Glutamatergic neuron (in vitro differentiated cells): ENCODE measurements at regions not wholly inside any gene's neighbourhood (a gene's known extent, or its start where the extent isn't known, plus 50 kb on each side); places are given as distances from the start of the nearest gene placed in this dataset.
"Not testable (repeated sequence)": the region's sequence is repeated elsewhere in the genome, so short reads cannot be mapped to it uniquely, and the experiment has no call there.

ENCODE experiments used
- DNase-seq: peaks from one replicate; pipeline ENCODE4 v3.0.0; 2022
- H3K27ac Mint-ChIP-seq: one replicate; pipeline ENCODE4 v1.8.0; 2020; ENCODE audit warnings: mild to moderate bottlenecking, mixed read lengths, inconsistent platforms; ENCODE audit not compliant: unreplicated experiment
- H3K27me3 Mint-ChIP-seq: one replicate; pipeline ENCODE4 v1.8.0; 2020; ENCODE audit warnings: mild to moderate bottlenecking, moderate library complexity, mixed read lengths, inconsistent platforms; ENCODE audit not compliant: unreplicated experiment
- H3K36me3 Mint-ChIP-seq: one replicate; pipeline ENCODE4 v1.8.0; 2020; ENCODE audit warnings: mild to moderate bottlenecking, mixed read lengths, inconsistent platforms; ENCODE audit not compliant: unreplicated experiment
- H3K4me1 Mint-ChIP-seq: one replicate; pipeline ENCODE4 v1.8.0; 2020; ENCODE audit warnings: mild to moderate bottlenecking, low read depth, mixed read lengths, inconsistent platforms; ENCODE audit not compliant: unreplicated experiment
- H3K4me3 Mint-ChIP-seq: one replicate; pipeline ENCODE4 v1.8.0; 2020; ENCODE audit warnings: mild to moderate bottlenecking, mixed read lengths, inconsistent platforms; ENCODE audit not compliant: unreplicated experiment
- H3K9me3 Mint-ChIP-seq: one replicate; pipeline ENCODE4 v1.8.0; 2020; ENCODE audit warnings: mild to moderate bottlenecking, moderate library complexity, mixed read lengths, inconsistent platforms; ENCODE audit not compliant: unreplicated experiment
- TF ChIP-seq, protein P1 (sequence below): fragments of 200-600 bp; sonication (generic); IDR thresholded peaks from one replicate; pipeline ENCODE4 v1.5.0; 2021; ENCODE audit not compliant: partially characterized antibody, unreplicated experiment

DNA sequence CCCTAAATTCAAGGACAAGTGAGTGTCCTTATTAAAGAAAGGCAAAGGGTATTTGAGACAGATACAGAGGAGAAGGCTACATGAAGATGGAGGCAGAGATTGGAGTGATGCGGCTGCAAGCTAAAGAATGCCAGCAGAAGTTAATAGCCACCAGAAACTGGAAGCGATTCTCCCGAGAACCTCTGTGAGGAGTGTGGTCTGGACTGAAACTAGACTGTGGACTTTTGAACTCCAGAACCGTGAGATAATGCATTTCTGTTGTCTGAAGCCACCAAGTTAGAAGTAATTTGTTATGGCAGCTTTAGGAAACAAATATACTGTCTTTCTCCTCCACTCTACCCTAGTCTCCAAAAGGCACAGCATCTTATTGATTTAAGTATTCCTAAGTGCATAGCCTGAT, 80.3 kb upstream of the CREB5 start:
- Mint-ChIP-seq H3K36me3 (peaks cover 6% of the 10 kb centered on the region), H3K27me3 (no peaks in the 10 kb centered on the region), H3K4me1 (no peaks in the 10 kb centered on the region), H3K27ac (no peak overlapping the region), H3K9me3 (no peaks in the 10 kb centered on the region), H3K4me3 (no peak overlapping the region)
- TF ChIP-seq, protein P1, sequence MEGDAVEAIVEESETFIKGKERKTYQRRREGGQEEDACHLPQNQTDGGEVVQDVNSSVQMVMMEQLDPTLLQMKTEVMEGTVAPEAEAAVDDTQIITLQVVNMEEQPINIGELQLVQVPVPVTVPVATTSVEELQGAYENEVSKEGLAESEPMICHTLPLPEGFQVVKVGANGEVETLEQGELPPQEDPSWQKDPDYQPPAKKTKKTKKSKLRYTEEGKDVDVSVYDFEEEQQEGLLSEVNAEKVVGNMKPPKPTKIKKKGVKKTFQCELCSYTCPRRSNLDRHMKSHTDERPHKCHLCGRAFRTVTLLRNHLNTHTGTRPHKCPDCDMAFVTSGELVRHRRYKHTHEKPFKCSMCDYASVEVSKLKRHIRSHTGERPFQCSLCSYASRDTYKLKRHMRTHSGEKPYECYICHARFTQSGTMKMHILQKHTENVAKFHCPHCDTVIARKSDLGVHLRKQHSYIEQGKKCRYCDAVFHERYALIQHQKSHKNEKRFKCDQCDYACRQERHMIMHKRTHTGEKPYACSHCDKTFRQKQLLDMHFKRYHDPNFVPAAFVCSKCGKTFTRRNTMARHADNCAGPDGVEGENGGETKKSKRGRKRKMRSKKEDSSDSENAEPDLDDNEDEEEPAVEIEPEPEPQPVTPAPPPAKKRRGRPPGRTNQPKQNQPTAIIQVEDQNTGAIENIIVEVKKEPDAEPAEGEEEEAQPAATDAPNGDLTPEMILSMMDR: no peak
- DNase-seq: no peak

- H3K27me3 Mint-ChIP-seq, H3K27ac Mint-ChIP-seq, H3K4me3 Mint-ChIP-seq, DNase-seq, H3K4me1 Mint-ChIP-seq, H3K36me3 Mint-ChIP-seq, H3K9me3 Mint-ChIP-seq: not testable (repeated sequence)
Measured at GRCh38 chr7:28333548-28333947, 78.8 kb upstream of the CREB5 start.

- Mint-ChIP-seq H3K27me3 (peaks cover 2% of the 10 kb centered on the region), H3K9me3 (no peaks in the 10 kb centered on the region), H3K27ac (no peak overlapping the region), H3K36me3 (peaks cover 6% of the 10 kb centered on the region), H3K4me1 (no peaks in the 10 kb centered on the region), H3K4me3 (no peak overlapping the region)
- TF ChIP-seq, protein P1: no peak
- DNase-seq: no peak
Measured at GRCh38 chr7:28336806-28337205, 75.5 kb upstream of the CREB5 start.

GRCh38 chr7:28338041-28338440, 74.3 kb upstream of the CREB5 start:
- no peak for DNase-seq
- TF ChIP-seq, protein P1: no peak
- no peaks in the 10 kb centered on the region for H3K9me3 Mint-ChIP-seq
- H3K4me3 Mint-ChIP-seq: no peak overlapping the region
- no peak overlapping the region for H3K27ac Mint-ChIP-seq
- H3K36me3 Mint-ChIP-seq: peaks cover 6% of the 10 kb centered on the region
- no peaks in the 10 kb centered on the region for H3K4me1 Mint-ChIP-seq
- H3K27me3 Mint-ChIP-seq: peaks cover 2% of the 10 kb centered on the region

GRCh38 chr7:28343462-28343861, 68.9 kb upstream of the CREB5 start:
- H3K9me3 Mint-ChIP-seq: no peaks in the 10 kb centered on the region
- no peaks in the 10 kb centered on the region for H3K36me3 Mint-ChIP-seq
- DNase-seq: no peak
- no peaks in the 10 kb centered on the region for H3K4me1 Mint-ChIP-seq
- H3K4me3 Mint-ChIP-seq: no peak overlapping the region
- H3K27me3 Mint-ChIP-seq: peaks cover 2% of the 10 kb centered on the region
- H3K27ac Mint-ChIP-seq: no peak overlapping the region
- TF ChIP-seq, protein P1: no peak

DNA sequence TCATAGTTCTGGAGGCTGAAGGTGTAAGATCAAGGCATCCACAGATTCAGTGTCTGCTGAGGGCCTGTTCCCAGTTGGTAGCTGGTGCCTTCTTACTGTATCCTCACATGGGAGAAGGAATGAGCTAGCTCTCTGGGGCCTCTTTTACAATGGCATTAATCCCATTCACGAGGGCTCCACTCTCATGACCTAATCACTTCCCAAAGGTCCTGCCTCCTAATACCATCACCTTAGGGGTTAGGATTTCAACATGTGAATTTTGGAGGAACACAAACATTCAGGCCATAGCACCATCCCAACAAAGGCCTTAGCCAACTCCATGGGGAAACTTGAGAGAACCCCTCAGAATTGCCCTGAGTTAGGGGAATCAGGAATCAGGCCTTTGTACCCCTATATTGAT, 66.1 kb upstream of the CREB5 start:
- no peaks in the 10 kb centered on the region for H3K4me1 Mint-ChIP-seq

More for the DNA sequence above, 66.1 kb upstream of the CREB5 start:
- Mint-ChIP-seq H3K27ac (no peak overlapping the region), H3K27me3 (no peaks in the 10 kb centered on the region), H3K4me3 (no peak overlapping the region), H3K36me3 (no peaks in the 10 kb centered on the region), H3K9me3 (peaks cover 1% of the 10 kb centered on the region)
- TF ChIP-seq, protein P1: no peak
- DNase-seq: no peak
